B cell (primary cell): ENCODE measurements at regions not wholly inside any gene's neighbourhood (a gene's known extent, or its start where the extent isn't known, plus 50 kb on each side); places are given as distances from the start of the nearest gene placed in this dataset.

Source experiments
- EZH2 ChIP-seq: IDR thresholded peaks from 2 replicates; pipeline ENCODE4 v1.6.1; 2012; ENCODE audit warnings: borderline replicate concordance, low read depth, mild to moderate bottlenecking, moderate library complexity, low read length; ENCODE audit not compliant: insufficient read depth, poor library complexity, severe bottlenecking
- TF ChIP-seq, protein P1 (sequence below): fragments of 200-600 bp; IDR thresholded peaks from one replicate; pipeline ENCODE4 v1.8.0; 2022; ENCODE audit warnings: antibody characterized with exemption, mild to moderate bottlenecking

DNA sequence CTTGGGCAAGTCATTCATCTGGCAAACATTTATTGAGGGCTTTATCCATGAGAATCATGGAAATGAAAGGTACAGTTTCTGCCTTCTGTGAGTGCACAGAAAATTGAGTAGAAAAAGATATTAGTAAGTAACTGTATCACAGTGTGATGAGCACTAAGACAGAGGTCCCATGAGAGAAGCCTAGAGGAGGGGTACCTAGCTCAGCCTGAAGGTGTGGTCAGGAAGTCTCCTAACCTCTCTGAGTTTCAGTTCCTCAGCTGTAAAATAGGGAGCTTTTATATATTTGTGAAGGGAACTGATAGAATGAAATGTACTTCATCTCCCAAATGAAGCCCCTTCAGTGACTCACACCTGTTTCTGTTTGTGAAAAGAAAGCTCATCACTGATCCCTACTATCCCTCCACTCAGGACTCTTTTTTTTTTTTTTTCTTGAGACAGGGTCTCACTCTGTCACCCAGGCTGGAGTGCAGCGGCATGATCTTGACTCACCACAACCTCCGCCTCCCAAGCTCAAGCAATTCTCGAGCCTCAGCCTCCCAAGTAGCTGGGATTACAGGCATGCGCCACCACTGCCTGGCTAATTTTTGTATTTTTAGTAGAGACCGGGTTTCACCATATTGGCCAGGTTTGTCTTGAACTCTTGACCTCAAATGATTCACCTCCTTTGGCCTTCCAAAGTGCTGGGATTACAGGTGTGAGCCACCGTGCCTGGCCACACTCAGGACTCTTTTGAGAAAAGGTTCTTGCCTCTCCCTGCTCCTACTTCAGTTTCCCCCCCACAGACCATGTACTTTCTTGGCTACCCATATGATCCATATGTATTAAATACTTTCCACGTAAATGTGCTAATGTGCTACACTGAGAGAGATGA lies 93.7 kb upstream of the FUT8 start:
- TF ChIP-seq, protein P1, sequence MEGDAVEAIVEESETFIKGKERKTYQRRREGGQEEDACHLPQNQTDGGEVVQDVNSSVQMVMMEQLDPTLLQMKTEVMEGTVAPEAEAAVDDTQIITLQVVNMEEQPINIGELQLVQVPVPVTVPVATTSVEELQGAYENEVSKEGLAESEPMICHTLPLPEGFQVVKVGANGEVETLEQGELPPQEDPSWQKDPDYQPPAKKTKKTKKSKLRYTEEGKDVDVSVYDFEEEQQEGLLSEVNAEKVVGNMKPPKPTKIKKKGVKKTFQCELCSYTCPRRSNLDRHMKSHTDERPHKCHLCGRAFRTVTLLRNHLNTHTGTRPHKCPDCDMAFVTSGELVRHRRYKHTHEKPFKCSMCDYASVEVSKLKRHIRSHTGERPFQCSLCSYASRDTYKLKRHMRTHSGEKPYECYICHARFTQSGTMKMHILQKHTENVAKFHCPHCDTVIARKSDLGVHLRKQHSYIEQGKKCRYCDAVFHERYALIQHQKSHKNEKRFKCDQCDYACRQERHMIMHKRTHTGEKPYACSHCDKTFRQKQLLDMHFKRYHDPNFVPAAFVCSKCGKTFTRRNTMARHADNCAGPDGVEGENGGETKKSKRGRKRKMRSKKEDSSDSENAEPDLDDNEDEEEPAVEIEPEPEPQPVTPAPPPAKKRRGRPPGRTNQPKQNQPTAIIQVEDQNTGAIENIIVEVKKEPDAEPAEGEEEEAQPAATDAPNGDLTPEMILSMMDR, result no peak
- TF ChIP-seq EZH2, result no peak
